Activated naive CD8-positive, alpha-beta T cell (primary cell): ENCODE measurements at regions not wholly inside any gene's neighbourhood (a gene's known extent, or its start where the extent isn't known, plus 50 kb on each side); places are given as distances from the start of the nearest gene placed in this dataset.
"Not testable (repeated sequence)": the region's sequence is repeated elsewhere in the genome, so short reads cannot be mapped to it uniquely, and the experiment has no call there.

Source experiments
- H3K27ac Mint-ChIP-seq: one replicate; pipeline ENCODE4 v1.8.0; 2021; ENCODE audit warnings: mixed read lengths
- H3K27me3 Mint-ChIP-seq: one replicate; pipeline ENCODE4 v1.8.0; 2021; ENCODE audit warnings: mixed read lengths
- H3K36me3 Mint-ChIP-seq: one replicate; pipeline ENCODE4 v1.8.0; 2021; ENCODE audit warnings: mixed read lengths
- H3K4me1 Mint-ChIP-seq: one replicate; pipeline ENCODE4 v1.8.0; 2021; ENCODE audit warnings: low read depth, mixed read lengths
- H3K4me3 Mint-ChIP-seq: one replicate; pipeline ENCODE4 v1.8.0; 2021; ENCODE audit warnings: mild to moderate bottlenecking, mixed read lengths
- H3K9me3 Mint-ChIP-seq: one replicate; pipeline ENCODE4 v1.8.0; 2021; ENCODE audit warnings: low read depth, mixed read lengths

DNA sequence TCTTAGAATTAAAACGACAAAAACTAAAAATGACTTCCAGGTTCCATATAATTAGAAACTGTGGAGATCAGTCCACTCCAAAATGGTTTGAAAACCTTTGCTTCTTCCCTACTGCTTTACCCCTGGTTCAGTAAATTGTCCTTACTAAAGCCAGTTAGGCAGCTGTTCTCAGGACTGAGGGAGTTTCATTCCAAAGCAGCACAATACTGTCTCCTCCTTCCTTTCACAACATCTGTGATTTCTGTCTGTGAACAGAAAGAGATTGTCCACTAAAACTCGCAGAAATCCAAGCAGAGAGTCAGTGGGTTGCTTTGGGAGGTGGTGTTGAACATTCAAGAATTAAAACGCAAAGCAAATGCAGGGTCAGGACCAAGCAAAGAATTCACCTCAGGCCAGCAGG, 740.8 kb upstream of the ZNF608 start:
- no peak overlapping the region for H3K27ac Mint-ChIP-seq
- H3K9me3 Mint-ChIP-seq = peaks cover 3% of the 10 kb centered on the region
- no peaks in the 10 kb centered on the region for H3K36me3 Mint-ChIP-seq
- H3K27me3 Mint-ChIP-seq = no peaks in the 10 kb centered on the region
- H3K4me3 Mint-ChIP-seq = no peak overlapping the region
- no peaks in the 10 kb centered on the region for H3K4me1 Mint-ChIP-seq

DNA sequence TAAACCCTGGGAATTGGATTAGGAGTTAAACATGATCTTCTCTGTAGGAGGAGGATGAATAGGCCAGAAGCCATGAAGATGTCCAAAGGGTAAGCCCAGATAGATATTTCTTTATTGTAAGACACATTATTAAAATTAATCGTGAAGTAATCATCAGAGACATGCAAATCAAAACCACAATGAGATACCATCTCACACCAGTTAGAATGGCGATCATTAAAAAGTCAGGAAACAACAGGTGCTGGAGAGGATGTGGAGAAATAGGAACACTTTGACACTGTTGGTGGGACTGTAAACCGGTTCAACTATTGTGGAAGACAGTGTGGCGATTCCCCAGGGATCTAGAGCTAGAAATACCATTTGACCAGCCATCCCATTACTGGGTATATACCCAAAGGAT, 741.2 kb upstream of the ZNF608 start:
- H3K9me3 Mint-ChIP-seq, H3K36me3 Mint-ChIP-seq, H3K27me3 Mint-ChIP-seq, H3K4me1 Mint-ChIP-seq, H3K4me3 Mint-ChIP-seq, H3K27ac Mint-ChIP-seq: not testable (repeated sequence)

DNA sequence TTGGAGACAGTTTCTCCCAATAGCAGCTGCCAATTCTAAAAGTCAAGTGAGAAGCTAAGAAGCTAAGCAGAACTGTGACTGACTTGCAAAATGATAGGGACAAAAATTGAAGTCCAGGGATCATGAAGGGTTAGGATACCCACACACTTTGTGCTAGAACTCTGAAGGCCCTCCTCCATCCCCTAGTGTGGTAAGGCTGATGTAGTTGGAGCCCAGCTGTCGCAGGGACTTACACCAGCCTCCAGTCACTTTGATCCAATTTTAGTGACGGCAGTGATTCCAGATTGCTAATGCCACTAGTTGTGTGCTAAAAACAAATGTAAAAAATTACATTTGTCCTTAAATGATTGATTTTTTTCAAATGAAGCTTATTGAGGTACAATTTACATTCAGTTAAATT, 742.7 kb upstream of the ZNF608 start:
- Mint-ChIP-seq H3K4me3 (no peak overlapping the region), H3K27me3 (no peaks in the 10 kb centered on the region), H3K27ac (no peak overlapping the region), H3K36me3 (no peaks in the 10 kb centered on the region), H3K9me3 (peaks cover 4% of the 10 kb centered on the region), H3K4me1 (no peaks in the 10 kb centered on the region)

DNA sequence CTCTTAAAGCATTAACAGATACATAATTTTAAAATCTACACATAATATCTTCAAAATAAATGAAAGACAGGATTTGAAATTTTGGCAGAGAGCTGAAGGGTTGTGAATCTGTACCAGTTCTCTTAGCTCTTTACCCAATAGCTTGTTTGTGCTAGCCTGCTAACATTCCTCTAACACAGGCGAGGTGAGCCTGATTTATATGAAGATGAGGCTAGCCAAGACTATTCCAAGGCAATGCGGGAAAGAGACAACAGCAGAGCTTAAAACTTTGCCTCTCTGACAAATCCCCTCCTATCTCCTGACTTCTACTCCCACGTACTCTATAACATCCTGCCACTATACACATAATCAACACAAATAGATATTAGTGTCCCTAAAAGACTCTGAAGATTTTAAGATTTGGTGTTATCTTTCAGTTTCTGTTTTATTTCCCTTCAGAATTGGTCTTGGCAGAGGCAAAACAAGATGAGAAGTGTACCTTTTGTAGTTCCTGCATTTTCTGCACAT, 745.6 kb upstream of the ZNF608 start:
- Mint-ChIP-seq H3K27me3 (no peaks in the 10 kb centered on the region), H3K27ac (no peak overlapping the region), H3K4me1 (no peaks in the 10 kb centered on the region), H3K9me3 (peaks cover 4% of the 10 kb centered on the region), H3K4me3 (no peak overlapping the region), H3K36me3 (no peaks in the 10 kb centered on the region)

DNA sequence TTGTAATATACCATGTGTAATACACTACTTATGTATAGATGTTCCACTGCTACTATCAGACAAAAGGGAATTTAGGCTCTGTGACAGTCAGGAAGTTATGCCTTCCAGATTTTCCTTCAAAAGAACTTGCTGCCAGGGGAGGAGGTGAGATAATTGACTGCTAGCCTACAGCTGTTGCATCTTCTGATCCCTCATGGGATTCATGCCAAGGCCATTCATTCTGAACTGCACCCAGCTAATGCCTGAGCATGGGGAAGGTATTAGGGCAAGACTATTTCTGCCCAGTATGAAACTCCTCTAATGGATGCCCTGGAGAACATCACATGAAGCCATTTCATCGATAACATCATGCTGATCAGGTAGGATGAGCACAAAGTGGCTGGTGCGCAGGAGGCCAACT, 746.5 kb upstream of the ZNF608 start:
- Mint-ChIP-seq H3K36me3 (no peaks in the 10 kb centered on the region), H3K27me3 (no peaks in the 10 kb centered on the region), H3K9me3 (peaks cover 4% of the 10 kb centered on the region), H3K4me1 (no peaks in the 10 kb centered on the region), H3K4me3 (no peak overlapping the region), H3K27ac (no peak overlapping the region)

DNA sequence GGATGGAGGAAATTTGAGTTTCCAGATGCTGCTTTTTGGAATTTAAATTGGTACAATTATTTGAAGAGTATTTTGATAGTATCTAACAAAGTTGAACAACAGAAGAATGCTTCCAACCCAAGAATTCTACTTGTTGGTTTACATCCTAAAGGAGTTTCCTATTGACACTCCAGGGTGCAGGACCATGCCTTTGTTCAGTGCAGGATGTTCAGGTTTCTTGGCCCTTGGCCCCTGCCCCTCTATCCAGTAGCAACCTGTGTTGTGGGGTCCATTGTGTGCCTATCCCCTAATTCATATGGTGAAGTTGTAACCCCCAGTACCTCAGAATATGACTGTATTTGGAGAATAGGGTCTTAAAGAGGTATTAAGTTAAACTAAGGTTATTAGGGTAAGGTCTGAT, 750.0 kb upstream of the ZNF608 start:
- Mint-ChIP-seq H3K27ac (no peak overlapping the region), H3K4me1 (no peaks in the 10 kb centered on the region), H3K4me3 (no peak overlapping the region), H3K36me3 (no peaks in the 10 kb centered on the region), H3K27me3 (no peaks in the 10 kb centered on the region), H3K9me3 (peaks cover 4% of the 10 kb centered on the region)

DNA sequence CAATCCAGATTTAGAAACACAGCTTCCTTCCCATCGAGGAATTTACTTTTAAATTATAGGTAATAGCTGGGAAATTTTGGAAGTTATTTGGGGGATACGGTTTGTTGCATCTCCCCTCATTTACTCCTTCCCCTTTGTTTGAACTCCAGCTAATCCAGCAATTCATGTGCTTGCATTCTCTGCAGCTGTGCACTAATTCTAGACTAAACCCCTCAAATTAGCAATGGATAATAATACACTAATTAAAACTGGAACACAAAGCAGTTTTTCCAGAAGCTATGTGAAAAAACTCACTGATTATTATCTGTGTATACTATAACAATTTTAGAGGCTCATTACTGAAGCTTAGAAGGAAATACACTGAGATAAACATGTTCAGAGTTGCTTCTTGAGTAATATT, 751.2 kb upstream of the ZNF608 start:
- Mint-ChIP-seq H3K4me3 (no peak overlapping the region), H3K36me3 (no peaks in the 10 kb centered on the region), H3K27me3 (no peaks in the 10 kb centered on the region), H3K27ac (no peak overlapping the region), H3K9me3 (no peaks in the 10 kb centered on the region), H3K4me1 (no peaks in the 10 kb centered on the region)

DNA sequence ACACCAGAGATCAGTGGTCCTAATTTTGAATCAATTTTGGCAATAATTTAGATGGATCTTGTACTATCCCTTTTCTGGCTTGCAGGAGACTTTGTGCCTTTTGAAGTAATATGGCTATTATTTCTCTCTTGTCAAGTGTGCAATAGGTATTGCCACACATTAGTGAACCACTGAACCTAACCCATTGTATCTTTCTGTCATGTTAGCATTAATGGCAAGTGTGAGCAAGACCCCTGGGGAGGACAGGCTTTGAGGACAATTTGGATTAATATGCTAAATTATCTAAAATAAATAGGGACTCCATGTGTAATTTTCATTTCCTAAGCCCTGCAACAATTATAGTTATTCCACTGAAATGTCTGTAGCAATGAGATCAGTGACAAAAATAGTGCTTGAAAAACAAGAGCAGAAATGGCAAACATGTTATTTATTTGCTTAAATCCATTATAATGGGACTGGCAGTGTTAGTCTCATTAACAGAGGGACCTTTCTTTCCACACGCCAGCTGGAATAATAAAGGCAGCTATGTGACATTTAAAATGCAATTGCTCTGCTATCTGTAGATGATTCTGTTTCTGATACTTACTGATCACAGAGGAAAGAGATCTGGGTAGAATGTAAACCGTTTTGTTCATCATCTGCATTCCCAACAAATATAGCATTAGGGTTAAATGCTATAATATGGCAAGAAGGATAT, 753.3 kb upstream of the ZNF608 start:
- no peaks in the 10 kb centered on the region for H3K36me3 Mint-ChIP-seq
- no peaks in the 10 kb centered on the region for H3K27me3 Mint-ChIP-seq
- H3K4me1 Mint-ChIP-seq = no peaks in the 10 kb centered on the region

DNA sequence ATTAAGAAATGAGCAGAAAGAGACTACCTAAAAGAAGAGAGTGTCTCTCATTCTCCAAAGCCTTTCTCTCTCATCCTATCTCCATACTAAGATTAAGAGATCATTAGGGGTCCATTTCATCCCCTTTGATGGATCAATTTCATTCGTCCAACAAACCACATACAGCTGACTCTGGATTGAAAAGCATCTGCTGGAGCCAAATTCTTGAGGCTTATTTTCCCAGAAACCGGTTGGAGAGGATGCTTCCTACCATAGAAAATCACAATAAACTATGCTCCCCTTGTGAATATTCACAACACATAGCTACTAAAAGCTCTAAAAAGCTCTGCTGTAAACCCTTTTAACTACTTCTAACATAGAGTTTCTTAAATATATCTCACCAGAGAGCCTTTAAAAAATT, 755.0 kb upstream of the ZNF608 start:
- no peak overlapping the region for H3K4me3 Mint-ChIP-seq
- no peak overlapping the region for H3K27ac Mint-ChIP-seq
- no peaks in the 10 kb centered on the region for H3K9me3 Mint-ChIP-seq
- no peaks in the 10 kb centered on the region for H3K36me3 Mint-ChIP-seq
- H3K27me3 Mint-ChIP-seq = no peaks in the 10 kb centered on the region
- H3K4me1 Mint-ChIP-seq = no peaks in the 10 kb centered on the region

More for the DNA sequence above, 753.3 kb upstream of the ZNF608 start:
- Mint-ChIP-seq H3K4me3 (no peak overlapping the region), H3K9me3 (no peaks in the 10 kb centered on the region), H3K27ac (no peak overlapping the region)

DNA sequence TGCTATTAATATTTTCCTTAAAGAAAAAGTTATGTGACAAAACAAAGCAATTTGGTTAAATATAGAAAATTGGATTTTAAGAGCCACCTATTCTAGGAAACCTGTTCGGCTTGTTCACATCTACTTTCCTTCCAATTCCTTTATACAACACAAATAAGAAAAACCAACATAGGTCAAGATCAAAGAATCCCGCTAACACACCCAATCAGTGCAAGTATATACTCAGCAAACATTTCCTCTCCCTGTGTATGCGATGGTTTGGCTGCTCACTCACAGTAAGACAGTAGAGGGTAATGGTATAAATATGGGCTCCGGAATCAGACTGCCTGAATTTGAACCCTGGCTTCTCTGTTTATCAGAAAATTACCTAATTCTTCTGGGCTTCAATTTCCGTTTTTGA, 757.5 kb upstream of the ZNF608 start:
- Mint-ChIP-seq H3K4me1 (no peaks in the 10 kb centered on the region), H3K27ac (no peak overlapping the region), H3K9me3 (peaks cover 10% of the 10 kb centered on the region), H3K4me3 (no peak overlapping the region), H3K27me3 (no peaks in the 10 kb centered on the region), H3K36me3 (no peaks in the 10 kb centered on the region)

DNA sequence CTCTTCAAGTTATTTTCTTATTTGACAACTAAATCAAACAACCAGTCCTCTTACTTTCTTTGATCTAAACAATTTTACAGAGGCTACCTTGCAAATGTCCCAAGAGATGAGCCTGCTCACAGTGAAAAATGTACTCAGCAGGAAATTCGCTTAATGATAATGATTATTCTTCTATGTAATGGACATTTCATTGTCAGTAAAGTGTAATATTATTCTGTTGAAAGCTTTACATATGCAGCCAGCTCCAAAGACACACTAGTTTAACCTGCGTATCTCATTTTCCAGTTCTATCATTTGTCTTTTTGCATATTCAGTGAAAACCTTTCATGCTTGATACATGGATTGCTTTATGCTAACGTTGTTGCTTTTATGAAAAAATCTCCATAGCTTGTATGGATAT, 758.7 kb upstream of the ZNF608 start:
- no peaks in the 10 kb centered on the region for H3K36me3 Mint-ChIP-seq
- H3K9me3 Mint-ChIP-seq = peaks cover 11% of the 10 kb centered on the region
- H3K4me1 Mint-ChIP-seq = no peaks in the 10 kb centered on the region
- H3K27ac Mint-ChIP-seq = no peak overlapping the region
- H3K4me3 Mint-ChIP-seq = no peak overlapping the region
- no peaks in the 10 kb centered on the region for H3K27me3 Mint-ChIP-seq

DNA sequence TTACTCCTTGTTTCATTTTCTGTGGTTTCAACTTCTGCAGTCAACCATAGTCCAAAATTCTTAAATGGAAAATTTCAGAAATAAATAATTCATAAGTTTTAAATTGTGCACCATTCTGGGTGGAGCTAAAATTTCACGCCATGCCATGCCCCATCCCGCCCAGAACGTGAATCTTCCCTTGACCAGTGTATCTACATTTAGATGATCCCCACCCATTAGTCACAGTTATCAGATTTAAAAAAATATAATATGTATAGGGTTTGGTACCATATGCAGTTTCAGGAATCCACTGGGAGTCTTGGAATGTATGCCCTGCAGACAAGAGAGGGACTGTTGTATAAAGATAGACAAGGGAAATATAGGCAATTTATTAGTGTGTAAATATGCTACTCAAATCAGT, 759.7 kb upstream of the ZNF608 start:
- Mint-ChIP-seq H3K27me3 (no peaks in the 10 kb centered on the region), H3K9me3 (peaks cover 11% of the 10 kb centered on the region), H3K27ac (no peak overlapping the region), H3K36me3 (no peaks in the 10 kb centered on the region), H3K4me1 (no peaks in the 10 kb centered on the region), H3K4me3 (no peak overlapping the region)

DNA sequence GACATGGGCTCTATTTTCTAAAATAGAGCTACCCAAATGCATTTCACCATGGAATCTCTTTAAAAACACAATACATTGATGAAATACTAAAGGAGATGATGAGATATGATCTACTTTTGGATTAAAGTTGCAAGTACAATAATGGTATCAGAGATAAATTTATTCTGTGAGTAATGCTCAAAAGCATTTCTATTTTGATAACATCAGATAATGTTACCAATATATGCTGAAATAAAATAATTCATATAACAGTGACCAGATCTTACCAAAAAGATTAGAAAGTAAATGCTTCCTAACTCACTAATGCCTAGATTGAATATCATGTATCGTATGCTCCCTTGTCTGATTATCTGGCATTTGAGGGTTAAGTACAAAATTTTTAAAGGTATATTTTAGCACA, 761.8 kb upstream of the ZNF608 start:
- Mint-ChIP-seq H3K4me3 (no peak overlapping the region), H3K36me3 (no peaks in the 10 kb centered on the region), H3K27ac (no peak overlapping the region), H3K4me1 (no peaks in the 10 kb centered on the region), H3K9me3 (peaks cover 11% of the 10 kb centered on the region), H3K27me3 (no peaks in the 10 kb centered on the region)

DNA sequence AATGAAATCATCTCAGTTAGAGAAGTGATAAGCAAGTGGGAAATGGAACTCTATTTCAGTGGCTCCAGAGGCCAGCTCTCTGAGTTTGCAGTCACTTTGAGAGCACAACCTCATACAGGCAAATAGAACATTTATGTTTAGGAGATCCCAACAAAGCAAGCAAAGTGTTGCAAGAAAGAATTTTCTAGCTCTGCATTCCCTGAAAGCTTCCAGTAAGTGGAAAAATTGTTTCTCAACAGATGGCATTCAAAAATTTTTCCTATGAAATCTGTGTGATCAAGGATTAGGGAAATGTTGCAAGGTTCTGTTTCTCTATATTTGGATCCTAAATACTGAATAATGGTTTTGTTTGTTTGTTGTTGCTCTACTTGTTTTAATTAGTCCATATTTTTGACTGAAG, 764.2 kb upstream of the ZNF608 start:
- no peak overlapping the region for H3K27ac Mint-ChIP-seq
- H3K9me3 Mint-ChIP-seq = peaks cover 11% of the 10 kb centered on the region
- H3K36me3 Mint-ChIP-seq = no peaks in the 10 kb centered on the region
- no peak overlapping the region for H3K4me3 Mint-ChIP-seq
- H3K4me1 Mint-ChIP-seq = no peaks in the 10 kb centered on the region
- no peaks in the 10 kb centered on the region for H3K27me3 Mint-ChIP-seq

DNA sequence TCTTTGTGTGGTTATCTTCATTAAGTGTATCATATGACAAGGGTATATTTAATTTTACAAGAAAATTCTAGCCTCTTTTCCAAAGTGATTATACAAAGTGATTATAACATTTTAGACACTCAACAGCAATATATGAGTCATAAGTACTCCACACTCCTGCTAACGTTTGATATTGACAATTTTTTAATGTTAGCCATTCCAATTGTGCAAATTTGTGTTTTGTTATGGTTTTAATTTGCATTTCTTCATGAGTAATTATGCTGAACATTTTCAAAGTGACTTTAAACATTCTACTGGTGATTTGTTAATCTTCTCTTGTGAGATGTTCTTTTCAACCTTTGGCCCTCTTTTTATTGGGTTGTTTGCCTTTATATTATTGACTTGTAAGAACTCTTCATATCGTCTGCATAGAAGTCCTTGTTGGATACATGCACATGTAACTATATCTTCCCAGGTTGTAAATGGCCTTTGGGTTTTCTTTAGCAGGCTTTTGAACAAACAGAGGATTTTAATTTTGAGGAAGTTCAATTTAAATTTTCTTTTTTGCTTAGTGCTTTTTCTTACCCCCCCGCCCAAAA, 771.6 kb upstream of the ZNF608 start:
- no peak overlapping the region for H3K4me3 Mint-ChIP-seq
- no peaks in the 10 kb centered on the region for H3K27me3 Mint-ChIP-seq
- H3K4me1 Mint-ChIP-seq = no peaks in the 10 kb centered on the region
- H3K36me3 Mint-ChIP-seq = no peaks in the 10 kb centered on the region
- peaks cover 14% of the 10 kb centered on the region for H3K9me3 Mint-ChIP-seq
- no peak overlapping the region for H3K27ac Mint-ChIP-seq

DNA sequence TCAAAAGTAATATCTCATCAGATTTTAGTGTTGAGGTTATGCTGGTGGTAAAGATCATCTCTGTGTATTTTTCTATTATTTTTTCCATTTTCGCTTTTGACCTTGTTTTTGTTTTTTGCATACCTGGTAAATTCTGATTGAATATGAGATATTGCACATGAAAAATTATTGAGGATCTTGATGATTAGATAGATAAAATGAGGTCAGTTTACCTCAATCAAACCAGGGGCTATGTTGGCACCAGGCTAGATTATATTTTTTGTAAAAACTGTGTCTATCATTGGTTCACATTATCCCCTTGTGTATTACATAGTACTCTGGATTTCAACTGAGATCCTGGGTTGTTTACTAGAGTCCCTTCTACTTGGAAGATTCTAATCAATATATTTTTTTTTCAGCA, 774.9 kb upstream of the ZNF608 start:
- Mint-ChIP-seq H3K27me3 (no peaks in the 10 kb centered on the region), H3K4me1 (no peaks in the 10 kb centered on the region), H3K36me3 (no peaks in the 10 kb centered on the region), H3K4me3 (no peak overlapping the region), H3K27ac (no peak overlapping the region), H3K9me3 (peaks cover 14% of the 10 kb centered on the region)
